ENCODE measurements at regions not wholly inside any gene's neighbourhood (a gene's known extent, or its start where the extent isn't known, plus 50 kb on each side); places are given as distances from the start of the nearest gene placed in this dataset.

GRCh38 chrY:16627122-16627521 lies 1252.9 kb downstream of the CDY2B start:
- no peak for TF ChIP-seq EZH2 (IDR thresholded peaks at IDR 0.05; ENCODE audit: borderline replicate concordance, low read depth, low read length, severe bottlenecking)
- no peak for TF ChIP-seq CTCF (IDR thresholded peaks at IDR 0.05; ENCODE audit: borderline replicate concordance, extremely low read depth, low read length, poor library complexity, severe bottlenecking)
